SK-N-SH (cell line): ENCODE measurements at regions not wholly inside any gene's neighbourhood (a gene's known extent, or its start where the extent isn't known, plus 50 kb on each side); places are given as distances from the start of the nearest gene placed in this dataset.

Source experiments
- CTCF ChIA-PET: fragments of 300-600, 350-600 bp; formaldehyde crosslinking; extraction: SDS; loops from one replicate; lab custom pipeline; 2021; lab: Yijun Ruan, JAX
- POLR2A ChIA-PET: fragments of 350-600 bp; sonication (Branson Sonifier 250); formaldehyde crosslinking; extraction: SDS; loops from one replicate; lab custom pipeline; 2020; ENCODE audit warnings: antibody characterized with exemption, inconsistent platforms; lab: Yijun Ruan, JAX
- DNase-seq: peaks from one replicate; pipeline ENCODE4 v3.0.0; 2012
- H2AFZ ChIP-seq: fragments of 200-600 bp; sonication (generic); 2 replicates; pipeline ENCODE4 v1.8.1; 2016; ENCODE audit warnings: antibody characterized with exemption, mild to moderate bottlenecking, low read depth
- H3F3A ChIP-seq: fragments of 200-600 bp; sonication (generic); replicated peaks from 2 replicates; pipeline ENCODE3; 2016; ENCODE audit warnings: antibody characterized with exemption, mild to moderate bottlenecking; ENCODE audit not compliant: insufficient read depth
- H3K27ac ChIP-seq, 2 experiments: fragments of 200-500 bp in 1 of 2; fragments of 200-600 bp in 1 of 2; sonication (Bioruptor generic) in 1 of 2; sonication (generic), shearing (Covaris generic) in 1 of 2; 2 replicates each; pipeline versions ENCODE4 v1.5.1 to v1.6.1; 2014 to 2016; ENCODE audit warnings: low read depth in 2 of 2, inconsistent platforms in 1 of 2, low read length in 1 of 2, mild to moderate bottlenecking in 1 of 2, mixed read lengths in 1 of 2
- H3K27me3 ChIP-seq: fragments of 200-600 bp; sonication (generic), shearing (Covaris generic); 2 replicates; pipeline ENCODE4 v1.6.1; 2016; ENCODE audit warnings: mixed run types; ENCODE audit not compliant: insufficient read depth
- H3K36me3 ChIP-seq, 2 experiments: fragments of 200-500 bp in 1 of 2; fragments of 200-600 bp in 1 of 2; sonication (Bioruptor generic) in 1 of 2; sonication (generic) in 1 of 2; replicated peaks in 1 of 2; 2 replicates each; pipeline versions ENCODE3 to v1.5.1; 2014 to 2016; ENCODE audit warnings: low read length in 1 of 2, mild to moderate bottlenecking in 1 of 2; ENCODE audit not compliant: insufficient read depth in 2 of 2, control insufficient read depth in 1 of 2
- H3K4me1 ChIP-seq, 2 experiments: fragments of 200-500 bp in 1 of 2; fragments of 200-600 bp in 1 of 2; sonication (Bioruptor generic) in 1 of 2; sonication (generic), shearing (Covaris generic) in 1 of 2; 2 replicates each; pipeline versions ENCODE4 v1.5.1 to v1.6.1; 2014 to 2016; ENCODE audit warnings: low read depth in 1 of 2, low read length in 1 of 2, mixed run types in 1 of 2; ENCODE audit not compliant: insufficient read depth in 2 of 2, control insufficient read depth in 1 of 2
- H3K4me2 ChIP-seq: fragments of 200-600 bp; sonication (generic), shearing (Covaris generic); 2 replicates; pipeline ENCODE4 v1.6.1; 2017; ENCODE audit warnings: mixed run types
- H3K4me3 ChIP-seq, 2 experiments: fragments of 200-500 bp in 1 of 2; fragments of 200-600 bp in 1 of 2; sonication (Bioruptor generic) in 1 of 2; sonication (generic), shearing (Covaris generic) in 1 of 2; 2 replicates each; pipeline versions ENCODE4 v1.5.1 to v1.8.1; 2014 to 2016; ENCODE audit warnings: low read depth in 2 of 2, inconsistent platforms in 1 of 2, low read length in 1 of 2, mild to moderate bottlenecking in 1 of 2, mixed read lengths in 1 of 2, moderate library complexity in 1 of 2
- H3K79me2 ChIP-seq: fragments of 200-600 bp; sonication (generic); 2 replicates; pipeline ENCODE4 v1.8.1; 2017; ENCODE audit warnings: mild to moderate bottlenecking; ENCODE audit not compliant: insufficient read depth
- H3K9ac ChIP-seq: fragments of 200-600 bp; sonication (generic); 2 replicates; pipeline ENCODE4 v1.6.1; 2017; ENCODE audit warnings: mixed run types
- H3K9me2 ChIP-seq: fragments of 200-600 bp; sonication (generic); 2 replicates; pipeline ENCODE4 v1.6.1; 2017; ENCODE audit warnings: mixed run types
- H3K9me3 ChIP-seq: fragments of 200-600 bp; sonication (generic); 2 replicates; pipeline ENCODE4 v1.6.1; 2017; ENCODE audit warnings: mixed run types, mild to moderate bottlenecking, moderate library complexity
- H4K20me1 ChIP-seq: fragments of 200-600 bp; sonication (generic); 2 replicates; pipeline ENCODE4 v1.6.1; 2017; ENCODE audit warnings: mild to moderate bottlenecking, mixed run types; ENCODE audit not compliant: insufficient read depth
- CHD2 ChIP-seq: fragments of 150-350 bp; IDR thresholded peaks from 2 replicates; pipeline ENCODE4 v1.6.1; 2018; ENCODE audit warnings: low read length; ENCODE audit not compliant: partially characterized antibody
- ELF1 ChIP-seq: IDR thresholded peaks from 2 replicates; pipeline ENCODE4 v1.4.0; 2012
- EZH2phosphoT487 ChIP-seq: fragments of 200-600 bp; sonication (generic); IDR thresholded peaks from 2 replicates; pipeline ENCODE4 v1.6.1; 2017; ENCODE audit warnings: low read depth, mixed run types, mild to moderate bottlenecking, antibody characterized with exemption, moderate library complexity, borderline replicate concordance
- FOSL2 ChIP-seq: IDR thresholded peaks from 2 replicates; pipeline ENCODE4 v1.4.0; 2012; ENCODE audit warnings: low read depth, mild to moderate bottlenecking, moderate library complexity, borderline replicate concordance
- FOXM1 ChIP-seq: IDR thresholded peaks from 2 replicates; pipeline ENCODE4 v1.4.0; 2012; ENCODE audit warnings: low read depth, mild to moderate bottlenecking
- GABPA ChIP-seq: IDR thresholded peaks from 2 replicates; pipeline ENCODE4 v1.4.0; 2012; ENCODE audit warnings: low read depth, mild to moderate bottlenecking
- GATA2 ChIP-seq: sonication (generic); formaldehyde crosslinking; IDR thresholded peaks from 2 replicates; pipeline ENCODE4 v1.5.0; 2020; ENCODE audit warnings: mild to moderate bottlenecking, missing genetic modification reagents
- POLR2AphosphoS5 ChIP-seq: IDR thresholded peaks from 2 replicates; pipeline ENCODE4 v1.6.1; 2012; ENCODE audit warnings: low read depth, low read length
- RAD21 ChIP-seq: IDR thresholded peaks from 2 replicates; pipeline ENCODE4 v1.6.1; 2012; ENCODE audit warnings: mild to moderate bottlenecking, low read length
- RCOR1 ChIP-seq: fragments of 150-350 bp; IDR thresholded peaks from 2 replicates; pipeline ENCODE4 v1.6.1; 2017; ENCODE audit warnings: antibody characterized with exemption, low read length
- RFX5 ChIP-seq: IDR thresholded peaks from 2 replicates; pipeline ENCODE4 v1.6.1; 2012; ENCODE audit warnings: mild to moderate bottlenecking, improper control_type of control experiment, low read length
- RXRA ChIP-seq: IDR thresholded peaks from 2 replicates; pipeline ENCODE4 v1.4.0; 2012; ENCODE audit warnings: low read depth, mild to moderate bottlenecking, borderline replicate concordance
- TAF1 ChIP-seq: IDR thresholded peaks from 2 replicates; pipeline ENCODE4 v1.6.1; 2012; ENCODE audit warnings: low read depth, mild to moderate bottlenecking, low read length, moderate library complexity, borderline replicate concordance
- TCF12 ChIP-seq: IDR thresholded peaks from 2 replicates; pipeline ENCODE4 v1.4.0; 2012
- TEAD4 ChIP-seq: IDR thresholded peaks from 2 replicates; pipeline ENCODE4 v1.4.0; 2012; ENCODE audit warnings: mild to moderate bottlenecking, borderline replicate concordance; ENCODE audit not compliant: insufficient read depth
- WGBS: methylation state at CpG from one replicate; pipeline ENCODE4 v1.1.6; 2017; ENCODE audit warnings: low lambda C conversion rate; 5-methylcytosine and 5-hydroxymethylcytosine counted together
- TF ChIP-seq, protein P1 (sequence below): IDR thresholded peaks from 2 replicates; pipeline ENCODE4 v1.4.0; 2012; ENCODE audit warnings: low read depth, borderline replicate concordance
- TF ChIP-seq, protein P2 (sequence below): fragments of 200-600 bp; sonication (generic); IDR thresholded peaks from 2 replicates; pipeline ENCODE4 v1.6.1; 2017; ENCODE audit warnings: antibody characterized with exemption, mild to moderate bottlenecking, moderate library complexity
- TF ChIP-seq, protein P3 (sequence below): IDR thresholded peaks from 2 replicates; pipeline ENCODE4 v1.6.1; 2012; ENCODE audit warnings: mild to moderate bottlenecking, low read depth, low read length, moderate library complexity
- TF ChIP-seq, protein P4 (sequence below): fragments of 150-350 bp; IDR thresholded peaks from 2 replicates; pipeline ENCODE4 v1.6.1; 2016; ENCODE audit warnings: mild to moderate bottlenecking, low read depth, low read length

DNA sequence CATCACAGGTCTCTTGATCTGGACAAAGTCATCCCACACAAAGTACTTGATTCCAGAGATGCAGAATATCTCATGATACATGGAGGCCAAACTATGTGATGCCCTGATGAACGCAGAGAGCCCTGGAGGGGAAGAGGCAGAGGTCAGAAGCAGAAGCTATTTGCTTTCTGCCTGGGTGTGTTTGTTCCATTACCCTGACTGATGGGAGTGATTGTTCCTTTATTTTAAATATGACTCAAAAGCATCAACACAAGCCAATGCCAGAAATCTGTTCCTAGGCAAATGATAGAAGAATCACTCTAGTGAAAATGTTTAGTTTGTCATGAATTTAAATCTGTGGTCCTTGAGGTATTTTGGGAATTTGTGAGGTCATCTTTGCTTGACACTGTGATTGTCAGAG is 54.7 kb upstream of the GGTLC1 start:
- no peak for TF ChIP-seq GABPA
- TF ChIP-seq RFX5 = no peak
- no peak for TF ChIP-seq CHD2
- no peak for TF ChIP-seq RXRA
- no peak for TF ChIP-seq RCOR1
- TF ChIP-seq TAF1 = no peak
- no peak for TF ChIP-seq FOSL2
- no peak for TF ChIP-seq GATA2 (CRISPR knock-in tag)
- TF ChIP-seq TCF12 = no peak
- TF ChIP-seq, protein P1, sequence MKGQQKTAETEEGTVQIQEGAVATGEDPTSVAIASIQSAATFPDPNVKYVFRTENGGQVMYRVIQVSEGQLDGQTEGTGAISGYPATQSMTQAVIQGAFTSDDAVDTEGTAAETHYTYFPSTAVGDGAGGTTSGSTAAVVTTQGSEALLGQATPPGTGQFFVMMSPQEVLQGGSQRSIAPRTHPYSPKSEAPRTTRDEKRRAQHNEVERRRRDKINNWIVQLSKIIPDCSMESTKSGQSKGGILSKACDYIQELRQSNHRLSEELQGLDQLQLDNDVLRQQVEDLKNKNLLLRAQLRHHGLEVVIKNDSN = no peak
- TF ChIP-seq, protein P2, sequence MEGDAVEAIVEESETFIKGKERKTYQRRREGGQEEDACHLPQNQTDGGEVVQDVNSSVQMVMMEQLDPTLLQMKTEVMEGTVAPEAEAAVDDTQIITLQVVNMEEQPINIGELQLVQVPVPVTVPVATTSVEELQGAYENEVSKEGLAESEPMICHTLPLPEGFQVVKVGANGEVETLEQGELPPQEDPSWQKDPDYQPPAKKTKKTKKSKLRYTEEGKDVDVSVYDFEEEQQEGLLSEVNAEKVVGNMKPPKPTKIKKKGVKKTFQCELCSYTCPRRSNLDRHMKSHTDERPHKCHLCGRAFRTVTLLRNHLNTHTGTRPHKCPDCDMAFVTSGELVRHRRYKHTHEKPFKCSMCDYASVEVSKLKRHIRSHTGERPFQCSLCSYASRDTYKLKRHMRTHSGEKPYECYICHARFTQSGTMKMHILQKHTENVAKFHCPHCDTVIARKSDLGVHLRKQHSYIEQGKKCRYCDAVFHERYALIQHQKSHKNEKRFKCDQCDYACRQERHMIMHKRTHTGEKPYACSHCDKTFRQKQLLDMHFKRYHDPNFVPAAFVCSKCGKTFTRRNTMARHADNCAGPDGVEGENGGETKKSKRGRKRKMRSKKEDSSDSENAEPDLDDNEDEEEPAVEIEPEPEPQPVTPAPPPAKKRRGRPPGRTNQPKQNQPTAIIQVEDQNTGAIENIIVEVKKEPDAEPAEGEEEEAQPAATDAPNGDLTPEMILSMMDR = no peak
- TF ChIP-seq TEAD4 = no peak
- TF ChIP-seq, protein P3, sequence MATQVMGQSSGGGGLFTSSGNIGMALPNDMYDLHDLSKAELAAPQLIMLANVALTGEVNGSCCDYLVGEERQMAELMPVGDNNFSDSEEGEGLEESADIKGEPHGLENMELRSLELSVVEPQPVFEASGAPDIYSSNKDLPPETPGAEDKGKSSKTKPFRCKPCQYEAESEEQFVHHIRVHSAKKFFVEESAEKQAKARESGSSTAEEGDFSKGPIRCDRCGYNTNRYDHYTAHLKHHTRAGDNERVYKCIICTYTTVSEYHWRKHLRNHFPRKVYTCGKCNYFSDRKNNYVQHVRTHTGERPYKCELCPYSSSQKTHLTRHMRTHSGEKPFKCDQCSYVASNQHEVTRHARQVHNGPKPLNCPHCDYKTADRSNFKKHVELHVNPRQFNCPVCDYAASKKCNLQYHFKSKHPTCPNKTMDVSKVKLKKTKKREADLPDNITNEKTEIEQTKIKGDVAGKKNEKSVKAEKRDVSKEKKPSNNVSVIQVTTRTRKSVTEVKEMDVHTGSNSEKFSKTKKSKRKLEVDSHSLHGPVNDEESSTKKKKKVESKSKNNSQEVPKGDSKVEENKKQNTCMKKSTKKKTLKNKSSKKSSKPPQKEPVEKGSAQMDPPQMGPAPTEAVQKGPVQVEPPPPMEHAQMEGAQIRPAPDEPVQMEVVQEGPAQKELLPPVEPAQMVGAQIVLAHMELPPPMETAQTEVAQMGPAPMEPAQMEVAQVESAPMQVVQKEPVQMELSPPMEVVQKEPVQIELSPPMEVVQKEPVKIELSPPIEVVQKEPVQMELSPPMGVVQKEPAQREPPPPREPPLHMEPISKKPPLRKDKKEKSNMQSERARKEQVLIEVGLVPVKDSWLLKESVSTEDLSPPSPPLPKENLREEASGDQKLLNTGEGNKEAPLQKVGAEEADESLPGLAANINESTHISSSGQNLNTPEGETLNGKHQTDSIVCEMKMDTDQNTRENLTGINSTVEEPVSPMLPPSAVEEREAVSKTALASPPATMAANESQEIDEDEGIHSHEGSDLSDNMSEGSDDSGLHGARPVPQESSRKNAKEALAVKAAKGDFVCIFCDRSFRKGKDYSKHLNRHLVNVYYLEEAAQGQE = no peak
- TF ChIP-seq EZH2phosphoT487 = no peak
- TF ChIP-seq RAD21 = no peak
- TF ChIP-seq FOXM1 = no peak
- TF ChIP-seq POLR2AphosphoS5 = no peak
- no peak for TF ChIP-seq ELF1
- TF ChIP-seq, protein P4, sequence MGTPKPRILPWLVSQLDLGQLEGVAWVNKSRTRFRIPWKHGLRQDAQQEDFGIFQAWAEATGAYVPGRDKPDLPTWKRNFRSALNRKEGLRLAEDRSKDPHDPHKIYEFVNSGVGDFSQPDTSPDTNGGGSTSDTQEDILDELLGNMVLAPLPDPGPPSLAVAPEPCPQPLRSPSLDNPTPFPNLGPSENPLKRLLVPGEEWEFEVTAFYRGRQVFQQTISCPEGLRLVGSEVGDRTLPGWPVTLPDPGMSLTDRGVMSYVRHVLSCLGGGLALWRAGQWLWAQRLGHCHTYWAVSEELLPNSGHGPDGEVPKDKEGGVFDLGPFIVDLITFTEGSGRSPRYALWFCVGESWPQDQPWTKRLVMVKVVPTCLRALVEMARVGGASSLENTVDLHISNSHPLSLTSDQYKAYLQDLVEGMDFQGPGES = no peak

More for the DNA sequence above, 54.7 kb upstream of the GGTLC1 start:
- Histone ChIP-seq H3F3A (no peaks in the 10 kb centered on the region), H3K9me3 (no peaks in the 10 kb centered on the region), H2AFZ (no peak overlapping the region), H3K4me3 (no peak overlapping the region), H3K4me2 (no peak overlapping the region), H3K9ac (no peak overlapping the region), H3K79me2 (no peaks in the 10 kb centered on the region), H3K27ac (no peak overlapping the region), H3K9me2 (no peaks in the 10 kb centered on the region), H3K36me3 (no peaks in the 10 kb centered on the region), H3K4me1 (no peaks in the 10 kb centered on the region), H4K20me1 (no peaks in the 10 kb centered on the region), H3K27me3 (no peaks in the 10 kb centered on the region)
- 6% methylated on average over 1 of the region's 1 CpG for WGBS
- ChIA-PET CTCF (interaction anchor here (0.5 to 1.4 kb wide), 2 partner anchors 118 to 503 kb away, joined by 3 read pairs; no protein-coding TSS in a partner anchor), POLR2A (no interaction called here)
- no peak for DNase-seq
